GM10266 (cell line): ENCODE measurements at regions not wholly inside any gene's neighbourhood (a gene's known extent, or its start where the extent isn't known, plus 50 kb on each side); places are given as distances from the start of the nearest gene placed in this dataset.

Experiments used
- DNase-seq: peaks from one replicate; pipeline ENCODE4 v3.0.0; 2012; ENCODE audit errors: extremely low spot score
- TF ChIP-seq, protein P1 (sequence below): IDR thresholded peaks from 2 replicates; pipeline ENCODE4 v1.5.1; 2012; ENCODE audit warnings: mild to moderate bottlenecking, low read depth; ENCODE audit not compliant: control insufficient read depth, insufficient read depth; ENCODE audit errors: missing control alignments

DNA sequence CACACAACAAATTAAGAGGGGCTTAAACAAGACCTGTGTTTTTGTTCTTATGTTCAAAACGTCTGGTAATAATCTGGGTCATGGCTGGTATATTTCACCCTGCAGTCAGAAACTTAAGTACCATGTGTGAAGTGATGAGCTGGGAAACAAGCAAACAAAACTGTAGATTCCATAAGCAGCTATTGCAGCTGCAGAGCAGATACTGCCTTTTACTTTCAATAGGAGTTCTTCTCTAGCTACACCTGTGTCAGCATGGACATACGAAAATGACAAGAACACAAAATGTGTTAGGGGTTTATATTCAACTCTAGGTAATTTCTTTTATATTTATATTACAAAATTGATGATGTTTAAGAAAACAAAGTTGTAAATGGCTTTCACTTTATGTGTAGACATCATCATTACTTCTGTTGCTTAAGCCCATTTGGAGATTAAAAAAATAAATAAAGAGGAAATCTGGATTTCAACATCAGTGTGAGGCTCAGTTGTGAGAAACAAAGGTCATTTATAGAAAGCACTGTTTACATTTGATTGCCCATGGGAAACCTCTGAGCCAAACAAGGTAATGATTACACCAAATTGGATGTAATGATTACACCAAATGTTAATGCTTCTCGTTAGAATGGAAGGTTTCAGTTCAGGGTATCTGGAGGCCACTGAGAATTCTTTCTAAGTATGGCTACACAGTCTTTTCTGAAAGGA lies 451.0 kb upstream of the SLC10A2 start:
- no peak for DNase-seq
- TF ChIP-seq, protein P1, sequence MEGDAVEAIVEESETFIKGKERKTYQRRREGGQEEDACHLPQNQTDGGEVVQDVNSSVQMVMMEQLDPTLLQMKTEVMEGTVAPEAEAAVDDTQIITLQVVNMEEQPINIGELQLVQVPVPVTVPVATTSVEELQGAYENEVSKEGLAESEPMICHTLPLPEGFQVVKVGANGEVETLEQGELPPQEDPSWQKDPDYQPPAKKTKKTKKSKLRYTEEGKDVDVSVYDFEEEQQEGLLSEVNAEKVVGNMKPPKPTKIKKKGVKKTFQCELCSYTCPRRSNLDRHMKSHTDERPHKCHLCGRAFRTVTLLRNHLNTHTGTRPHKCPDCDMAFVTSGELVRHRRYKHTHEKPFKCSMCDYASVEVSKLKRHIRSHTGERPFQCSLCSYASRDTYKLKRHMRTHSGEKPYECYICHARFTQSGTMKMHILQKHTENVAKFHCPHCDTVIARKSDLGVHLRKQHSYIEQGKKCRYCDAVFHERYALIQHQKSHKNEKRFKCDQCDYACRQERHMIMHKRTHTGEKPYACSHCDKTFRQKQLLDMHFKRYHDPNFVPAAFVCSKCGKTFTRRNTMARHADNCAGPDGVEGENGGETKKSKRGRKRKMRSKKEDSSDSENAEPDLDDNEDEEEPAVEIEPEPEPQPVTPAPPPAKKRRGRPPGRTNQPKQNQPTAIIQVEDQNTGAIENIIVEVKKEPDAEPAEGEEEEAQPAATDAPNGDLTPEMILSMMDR = no peak

DNA sequence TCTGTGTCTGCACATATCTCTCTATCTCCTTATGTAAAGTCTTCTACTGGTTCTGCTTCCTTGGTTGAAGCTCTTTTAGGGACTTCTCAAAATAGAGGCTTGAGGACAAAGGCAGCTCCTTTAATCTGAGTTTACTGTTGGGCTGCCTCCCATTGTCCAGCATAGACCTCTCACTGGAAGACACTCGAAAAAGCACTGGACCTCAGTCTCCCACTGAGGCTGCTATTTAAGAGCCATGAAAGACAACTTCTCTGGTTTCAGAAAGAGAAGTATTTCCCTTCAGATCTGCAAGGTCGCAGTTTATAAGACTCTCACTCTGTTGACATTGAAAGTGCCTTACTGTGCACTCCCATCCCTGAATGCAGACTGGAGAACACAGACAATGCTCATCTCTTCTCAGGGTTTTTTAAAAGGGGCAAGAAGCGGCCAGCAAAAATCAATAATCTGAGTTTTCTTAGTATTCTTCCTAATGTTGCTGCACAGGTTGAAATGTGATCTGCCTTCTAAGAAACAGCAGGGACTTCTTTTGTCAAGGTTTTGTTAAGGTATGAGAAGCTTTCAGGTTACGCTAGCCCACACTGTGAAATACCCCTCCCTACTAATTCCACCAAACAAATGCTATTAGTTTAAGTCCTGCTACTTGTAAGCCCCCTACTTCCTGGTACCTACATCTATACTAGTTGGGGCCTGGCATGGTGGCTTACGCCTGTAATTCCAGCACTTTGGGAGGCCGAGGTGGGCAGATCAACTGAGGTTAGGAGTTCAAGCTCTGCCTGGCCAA lies 450.0 kb upstream of the SLC10A2 start:
- TF ChIP-seq, protein P1 = no peak
- DNase-seq = no peak

DNA sequence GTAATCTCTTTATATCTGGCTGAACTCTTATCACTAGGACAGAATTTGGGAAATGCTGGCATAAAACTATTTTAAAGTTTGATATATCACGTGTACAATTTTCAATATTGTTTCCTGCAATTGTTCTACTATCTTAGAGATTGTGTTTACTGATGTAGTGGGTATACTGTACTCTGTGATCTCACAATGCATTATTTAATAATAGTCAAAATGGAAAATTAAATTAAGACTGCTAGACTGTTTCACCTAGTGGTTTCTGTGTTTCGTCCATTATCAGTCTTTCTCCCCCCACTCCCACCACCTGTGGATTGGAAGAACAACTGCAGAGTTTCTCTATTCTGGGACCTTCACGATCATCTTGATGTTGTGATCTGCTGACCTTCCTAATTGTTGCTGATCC lies 449.2 kb upstream of the SLC10A2 start:
- TF ChIP-seq, protein P1 = no peak
- DNase-seq = no peak

DNA sequence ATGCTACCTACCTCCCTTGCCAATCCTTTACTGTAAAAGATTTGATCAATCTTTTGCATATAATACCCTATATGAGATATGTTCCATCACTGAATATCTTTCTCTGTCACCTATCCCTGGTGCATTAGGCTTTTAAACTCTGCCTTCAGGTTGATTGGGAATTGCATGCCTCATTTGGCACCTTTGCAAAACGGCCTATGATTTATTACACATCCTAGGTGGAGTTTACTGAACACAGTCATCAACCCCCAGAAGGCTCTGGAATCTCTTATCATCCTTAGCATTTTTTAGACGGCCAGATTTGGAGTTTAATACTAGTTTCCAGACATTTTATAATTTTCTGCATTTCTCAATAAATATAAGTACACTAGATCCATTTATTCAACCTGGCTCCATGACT lies 448.4 kb upstream of the SLC10A2 start:
- no peak for DNase-seq

DNA sequence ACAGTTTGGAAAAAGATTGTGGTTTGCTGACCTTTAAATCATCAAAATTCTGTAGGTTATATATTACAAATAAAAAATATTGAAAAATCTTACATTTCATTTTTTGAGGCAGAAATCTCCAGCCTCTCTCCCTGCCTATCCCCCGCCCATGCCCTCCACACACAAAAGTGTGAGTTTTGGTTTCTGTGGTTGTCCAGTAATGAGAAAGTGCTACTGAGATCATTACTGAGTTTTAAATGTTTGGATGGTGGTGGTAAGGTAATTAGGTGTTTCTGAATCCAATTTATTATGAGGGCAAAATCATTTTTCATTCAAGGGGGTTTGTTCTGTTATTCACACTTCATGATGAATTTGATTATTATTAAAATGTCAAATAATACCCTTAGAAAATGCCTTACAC lies 448.0 kb upstream of the SLC10A2 start:
- DNase-seq = no peak
- TF ChIP-seq, protein P1 = no peak

More for the DNA sequence above, 448.4 kb upstream of the SLC10A2 start:
- TF ChIP-seq, protein P1 = no peak

DNA sequence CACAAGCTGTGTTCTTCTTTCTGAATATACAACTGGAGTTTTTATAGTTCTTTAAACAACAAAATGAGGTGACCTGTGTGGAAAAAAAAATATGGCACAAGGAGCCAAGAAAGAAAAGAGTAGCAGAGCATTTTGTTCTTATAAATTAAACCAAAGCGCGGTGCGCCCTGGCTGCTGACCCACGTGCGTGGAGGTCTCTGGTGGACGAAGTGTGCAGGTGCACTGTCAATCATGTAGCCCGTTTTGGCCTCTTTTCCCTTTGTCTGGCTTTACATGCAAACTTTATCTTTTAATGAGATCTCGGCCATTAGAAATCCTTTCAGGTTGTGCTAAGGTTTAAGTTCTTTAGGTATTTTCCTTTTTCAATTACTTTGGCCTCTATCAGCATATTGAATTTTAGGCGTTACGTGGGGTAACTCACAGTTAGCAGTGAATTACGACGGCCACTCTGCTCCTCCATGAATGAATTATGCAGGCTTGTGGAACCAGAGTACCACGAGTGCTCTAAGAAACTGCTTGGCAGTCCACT lies 443.9 kb upstream of the SLC10A2 start:
- DNase-seq = no peak
- TF ChIP-seq, protein P1 = no peak

DNA sequence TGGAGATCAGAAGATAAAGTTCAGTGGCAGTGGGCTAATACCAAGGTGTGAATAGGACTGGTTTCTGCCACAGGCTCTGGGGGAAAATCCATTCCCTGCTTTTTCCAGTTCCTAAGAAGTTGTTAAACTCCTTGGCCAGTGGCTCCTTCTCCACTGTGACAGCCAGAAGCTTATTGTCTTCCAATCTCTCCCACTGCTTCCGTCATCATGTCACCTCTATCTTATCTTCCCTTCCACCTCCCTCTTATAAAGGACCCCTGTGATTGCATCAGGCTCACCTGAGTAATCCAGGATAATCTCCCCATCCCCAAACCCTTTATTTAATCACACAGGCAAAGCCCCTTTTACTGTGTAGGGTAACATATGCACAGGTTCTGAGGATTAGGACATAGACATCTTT lies 431.2 kb upstream of the SLC10A2 start:
- DNase-seq = no peak
- TF ChIP-seq, protein P1 = no peak
